GM18519 (cell line): ENCODE measurements at regions not wholly inside any gene's neighbourhood (a gene's known extent, or its start where the extent isn't known, plus 50 kb on each side); places are given as distances from the start of the nearest gene placed in this dataset.
"Not testable (repeated sequence)": the region's sequence is repeated elsewhere in the genome, so short reads cannot be mapped to it uniquely, and the experiment has no call there.

Experiments
- ATAC-seq: cut with Tn5 transposase; IDR thresholded peaks from one replicate; pipeline ENCODE4 v1.9.1; 2021; ENCODE audit warnings: mild to moderate bottlenecking, moderate library complexity; ENCODE audit not compliant: unreplicated experiment, low FRiP score

- no peak for ATAC-seq
Observed at GRCh38 chr12:127107744-127108143, 1159.2 kb upstream of the TMEM132C start.

DNA sequence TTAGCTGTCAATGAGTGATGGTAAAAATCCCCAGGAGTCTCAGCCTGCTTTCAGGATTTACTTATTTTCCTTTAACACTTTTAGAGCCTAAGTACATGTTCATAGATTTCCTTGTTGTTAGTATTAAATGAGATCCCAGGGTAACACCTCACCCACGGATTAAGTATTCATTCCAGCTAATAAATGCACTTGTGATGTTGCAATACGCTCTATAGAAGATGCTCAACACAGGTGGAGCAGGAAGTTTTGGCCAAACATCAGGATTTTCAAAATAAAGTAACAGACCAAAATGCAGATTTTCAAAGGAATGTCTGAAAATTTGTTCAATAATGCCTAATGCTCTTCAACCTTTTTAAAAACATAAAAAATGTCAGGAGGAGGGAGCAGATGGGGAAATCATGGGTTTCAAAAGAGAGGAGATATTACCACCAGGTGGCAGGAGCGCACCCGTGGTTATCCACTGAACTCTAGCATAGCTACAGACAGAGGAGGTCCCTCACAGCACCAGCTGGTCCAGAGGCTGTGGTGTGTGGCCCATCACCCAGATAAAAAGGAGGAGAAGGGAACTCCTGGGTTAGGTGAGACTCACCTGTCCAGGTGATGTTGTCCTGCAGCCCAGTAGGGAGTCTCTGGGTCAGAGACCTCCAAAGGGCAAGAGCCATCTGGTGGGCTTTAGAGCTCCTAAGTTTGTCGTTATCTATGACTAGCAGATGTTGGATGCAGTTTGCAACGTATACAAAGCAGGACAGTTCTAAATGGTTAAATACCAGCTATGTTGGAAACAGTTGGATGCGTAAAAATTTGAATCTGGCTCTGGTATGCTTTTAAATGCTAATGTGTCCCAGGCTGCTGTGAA, 1158.4 kb upstream of the TMEM132C start:
- ATAC-seq: peak; percentile 89

GRCh38 chr12:127113945-127114344, 1153.0 kb upstream of the TMEM132C start:
- ATAC-seq: no peak

GRCh38 chr12:127115468-127116035, 1151.4 kb upstream of the TMEM132C start:
- ATAC-seq: no peak

DNA sequence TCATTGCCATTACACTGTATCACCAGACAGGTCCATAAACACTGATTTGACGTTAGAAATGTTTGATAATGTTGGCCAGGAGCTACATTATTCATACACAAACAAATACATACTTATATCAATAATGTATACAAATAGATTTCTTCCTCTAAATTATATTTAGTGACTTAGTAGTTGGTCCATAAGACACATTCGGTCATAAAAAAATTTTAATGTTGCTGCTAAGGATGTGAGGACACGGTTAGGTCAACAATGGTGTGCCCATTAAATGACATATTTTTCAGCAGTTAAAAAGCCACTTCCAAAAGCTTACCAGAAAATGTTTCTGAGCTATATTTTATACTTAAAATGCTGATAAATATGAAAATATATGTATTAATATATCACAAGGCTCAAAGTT, 1148.7 kb upstream of the TMEM132C start:
- ATAC-seq: no peak

DNA sequence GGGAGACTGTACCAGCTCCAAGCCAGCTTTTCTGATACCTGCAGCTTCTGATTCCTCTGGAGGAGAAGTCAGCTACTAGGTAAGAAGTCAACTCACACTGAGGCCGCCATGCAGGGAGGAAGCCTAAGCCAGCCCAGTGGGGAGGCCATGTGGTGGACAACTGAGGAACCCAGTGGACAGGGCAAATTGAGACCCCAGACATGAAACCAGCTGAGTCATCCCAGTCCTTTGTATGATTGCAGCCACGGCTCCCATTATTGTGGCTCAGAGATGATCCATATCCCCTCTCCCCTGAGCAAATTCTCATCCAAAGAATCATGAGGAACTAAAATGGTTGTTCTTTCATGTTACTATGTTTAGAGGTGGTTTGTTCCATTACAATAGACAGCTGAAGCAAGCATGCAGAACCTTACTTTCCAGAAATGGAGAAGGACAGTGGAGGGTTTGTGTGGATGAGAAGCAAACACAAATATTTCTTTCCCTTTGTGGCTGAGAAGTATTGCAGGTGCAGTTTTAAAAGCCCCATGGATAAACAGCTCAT, 1147.3 kb upstream of the TMEM132C start:
- ATAC-seq: no peak

DNA sequence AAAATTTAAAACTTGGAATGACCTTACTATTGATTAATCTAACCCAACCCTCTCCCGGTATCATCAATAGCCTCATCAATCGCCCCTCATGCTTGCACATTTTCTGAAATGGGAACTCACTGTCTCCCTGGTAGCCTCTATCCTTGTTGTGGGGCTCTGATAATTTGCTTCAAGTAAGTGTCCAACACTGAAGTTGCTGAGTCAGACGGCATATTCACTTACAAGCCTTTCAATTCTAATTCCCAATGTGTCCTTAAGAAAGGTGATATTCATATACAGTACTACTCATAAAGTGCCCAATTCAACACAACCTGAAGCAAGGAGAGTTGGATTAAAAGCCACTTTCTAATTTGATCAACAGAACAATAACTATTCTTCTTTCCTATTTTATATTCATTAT, 1146.1 kb upstream of the TMEM132C start:
- ATAC-seq: no peak

DNA sequence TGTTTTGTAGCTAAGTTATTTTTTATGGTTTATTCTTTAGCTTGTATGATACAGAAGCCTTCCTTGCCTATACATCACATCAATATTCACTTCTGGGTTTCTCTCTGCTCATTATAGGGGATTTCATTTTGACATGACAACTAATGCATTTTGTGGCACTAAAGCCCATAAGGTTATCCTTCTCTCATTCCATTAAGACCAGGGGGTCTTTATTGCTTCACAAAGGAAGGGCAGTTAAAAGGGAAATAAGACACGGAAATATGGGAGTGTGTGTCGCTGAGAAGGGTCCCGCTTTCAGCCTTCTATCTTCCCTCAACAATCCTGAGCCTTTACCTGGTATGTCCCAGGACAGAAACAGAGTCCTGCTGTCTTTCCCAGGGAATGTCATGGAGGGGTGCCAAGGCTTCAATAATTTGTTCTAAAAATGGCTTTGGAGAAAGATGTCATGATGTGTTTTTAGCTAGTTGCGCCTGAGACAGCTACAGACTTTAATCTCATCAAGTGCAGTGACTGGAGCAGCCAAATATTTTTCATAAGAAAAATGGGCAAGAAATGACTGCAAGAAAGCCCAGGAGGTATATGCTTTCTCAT, 1145.4 kb upstream of the TMEM132C start:
- ATAC-seq: no peak

GRCh38 chr12:127125607-127126259, 1141.2 kb upstream of the TMEM132C start:
- ATAC-seq: peak; percentile 87

- ATAC-seq: peak; percentile 3
Observed at GRCh38 chr12:127126260-127126628, 1140.7 kb upstream of the TMEM132C start.

DNA sequence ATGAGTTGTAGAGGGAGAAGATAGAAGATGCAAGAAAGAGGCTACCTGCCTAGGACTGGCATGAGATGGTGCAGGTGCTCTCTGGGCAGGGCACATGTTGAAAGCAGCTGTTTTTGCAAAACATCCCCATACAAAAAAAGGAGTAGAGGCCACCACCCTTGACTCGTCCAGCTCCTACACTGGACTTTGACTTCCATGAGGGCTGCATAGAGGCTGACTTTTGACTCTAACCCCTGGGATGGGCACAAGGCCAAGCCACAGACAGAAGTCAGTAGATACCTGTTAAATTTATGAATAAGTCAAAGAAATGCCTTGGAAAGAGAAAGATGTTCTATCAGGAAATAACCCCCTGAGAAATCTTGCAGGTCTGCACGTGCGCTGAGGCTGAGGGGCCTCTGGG, 1139.1 kb upstream of the TMEM132C start:
- ATAC-seq: no peak

DNA sequence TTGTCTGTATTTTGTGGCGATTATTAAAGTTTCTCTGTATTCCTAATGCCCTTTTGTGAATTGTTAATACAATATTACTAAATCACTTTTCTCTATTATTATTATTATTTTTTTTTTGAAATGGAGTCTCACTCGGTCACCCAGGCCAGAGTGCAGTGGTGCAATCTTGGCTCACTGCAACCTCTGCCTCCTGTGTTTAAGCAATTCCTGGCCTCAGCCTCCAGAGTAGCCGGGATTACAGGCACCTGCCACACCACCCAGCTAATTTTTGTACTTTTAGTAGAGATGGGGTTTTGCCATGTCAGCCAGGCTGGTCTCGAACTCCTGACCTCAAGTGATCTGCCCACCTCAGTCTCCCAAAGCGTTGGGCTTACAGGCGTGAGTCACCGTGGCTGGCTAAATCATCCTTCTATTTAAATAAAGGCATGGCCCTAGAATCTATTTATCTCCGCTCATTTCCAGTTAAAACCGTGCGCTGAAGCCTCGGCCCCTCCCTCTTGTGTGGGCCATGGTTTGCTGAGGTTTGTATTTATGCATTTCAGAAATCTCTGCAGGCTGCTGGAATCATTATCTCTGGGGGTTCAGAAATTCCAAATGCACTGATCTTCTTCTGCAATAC, 1136.4 kb upstream of the TMEM132C start:
- no peak for ATAC-seq

GRCh38 chr12:127133675-127134335, 1133.2 kb upstream of the TMEM132C start:
- no peak for ATAC-seq

DNA sequence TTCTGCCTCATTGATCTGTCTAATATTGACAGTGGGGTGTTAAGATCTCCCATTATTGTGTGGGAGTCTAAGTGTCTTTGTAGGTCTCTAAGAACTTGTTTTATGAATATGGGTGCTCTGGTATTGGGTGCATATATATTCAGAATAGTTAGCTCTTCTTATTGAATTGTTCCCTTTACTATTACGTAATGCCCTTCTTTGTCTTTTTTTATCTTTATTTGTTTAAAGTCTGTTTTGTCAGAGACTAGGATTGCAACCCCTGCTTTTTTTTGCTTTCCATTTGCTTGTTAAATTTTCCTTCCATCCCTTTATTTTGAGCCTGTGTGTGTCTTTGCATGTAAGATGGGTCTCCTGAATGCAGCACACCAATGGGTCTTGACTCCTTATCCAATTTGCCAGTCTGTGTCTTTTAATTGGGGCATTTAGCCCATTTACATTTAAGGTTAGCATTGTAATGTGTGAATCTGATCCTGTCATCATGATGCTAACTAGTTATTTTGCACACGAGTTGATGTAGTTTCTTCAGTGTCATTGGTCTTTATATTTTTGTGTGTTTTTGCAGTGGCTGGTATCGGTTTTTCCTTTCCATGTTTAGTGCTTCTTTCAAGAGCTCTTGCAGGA, 1126.0 kb upstream of the TMEM132C start:
- ATAC-seq: not testable (repeated sequence)

DNA sequence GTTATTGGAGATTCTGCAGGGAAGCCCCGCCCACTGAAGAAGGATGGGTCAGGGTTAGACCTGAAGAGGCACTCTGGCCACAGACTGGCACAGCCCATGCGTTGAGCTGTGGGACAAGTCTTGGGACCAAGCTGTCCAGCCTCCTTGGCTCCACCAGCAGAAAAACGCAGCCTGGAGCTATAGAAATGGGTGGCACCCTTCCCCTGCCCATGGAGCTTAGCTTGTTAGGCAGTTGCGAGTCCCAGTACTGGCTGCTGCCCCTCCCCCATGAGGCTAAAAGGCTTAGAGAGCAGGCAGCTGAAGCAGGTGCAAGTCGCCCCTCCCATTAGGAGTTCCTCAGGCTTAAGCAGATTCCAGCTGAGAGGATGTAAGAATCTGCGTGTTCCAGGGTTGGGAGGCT, 1124.0 kb upstream of the TMEM132C start:
- no peak for ATAC-seq

GRCh38 chr12:127144770-127145169, 1122.2 kb upstream of the TMEM132C start:
- no peak for ATAC-seq

DNA sequence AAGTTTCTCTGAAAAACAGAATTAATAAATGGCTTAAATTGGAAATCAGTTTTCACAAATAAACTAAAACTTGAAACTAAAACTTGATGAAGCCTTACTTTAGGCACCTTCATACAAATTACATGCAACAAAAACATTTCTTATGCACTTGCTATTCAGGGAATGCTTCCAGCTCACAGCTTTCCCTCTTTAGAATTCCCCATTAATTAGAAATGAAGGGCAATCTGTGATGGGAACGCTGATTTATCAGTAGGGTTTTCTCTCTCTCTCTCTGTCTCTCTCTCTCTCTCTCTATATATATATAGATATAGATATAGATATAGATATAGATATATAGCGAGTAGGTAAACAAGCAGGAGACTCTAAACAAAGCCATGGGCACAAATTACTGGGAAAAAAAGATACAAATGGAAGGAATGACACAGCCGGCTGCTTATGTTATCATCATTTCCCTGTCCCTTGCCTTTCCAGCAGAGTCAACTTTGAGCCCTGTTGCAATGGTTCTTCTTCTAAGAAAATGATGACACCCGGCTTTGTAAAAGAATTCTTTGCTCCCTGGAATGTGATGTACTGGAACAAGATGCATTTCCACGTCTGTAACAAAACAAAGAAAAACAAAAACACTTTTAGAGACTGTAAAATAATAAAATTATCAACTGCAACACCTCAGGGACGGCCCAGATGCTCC, 1121.6 kb upstream of the TMEM132C start:
- no peak for ATAC-seq

DNA sequence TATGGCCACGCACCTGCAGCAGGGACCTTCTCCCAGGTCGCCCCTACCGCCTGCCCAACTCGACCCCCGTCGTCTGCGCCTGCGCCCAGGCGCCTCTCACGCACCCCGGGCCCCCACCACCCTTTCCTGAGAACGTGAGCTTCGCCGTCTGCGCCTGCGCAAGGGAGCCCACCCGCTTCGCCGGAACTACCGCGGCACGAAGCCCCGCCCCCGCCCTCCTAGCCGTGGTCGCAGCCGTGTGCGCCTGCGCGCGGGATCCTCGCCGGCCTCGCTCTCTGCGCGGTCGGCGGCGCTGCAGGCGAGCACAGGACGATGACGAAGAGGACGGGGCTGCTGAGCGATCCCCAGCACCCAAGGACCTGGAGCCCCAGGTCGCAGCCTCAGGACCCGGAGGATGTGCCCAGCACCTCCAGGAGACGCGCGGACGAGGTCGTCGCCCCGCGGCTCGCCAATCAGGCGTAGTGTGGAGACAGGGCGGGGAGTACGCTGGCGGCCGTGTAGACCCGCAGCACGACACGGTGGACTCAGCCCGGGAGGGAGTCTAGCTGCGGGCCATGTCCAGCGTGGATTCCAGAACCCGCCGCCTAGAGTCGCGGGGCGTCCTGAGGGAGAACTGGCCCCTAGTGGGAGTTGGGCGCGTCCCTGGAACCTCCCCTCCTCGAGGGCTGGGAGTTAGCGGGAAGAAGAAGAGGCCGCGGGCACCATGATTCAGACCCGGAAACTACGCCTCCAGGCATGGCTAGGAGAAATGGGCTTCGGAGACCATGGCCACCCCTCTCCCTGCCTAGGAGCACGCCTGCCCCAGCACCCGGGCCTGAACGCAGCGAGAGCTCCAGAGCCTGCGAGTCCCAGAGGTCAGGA, 1120.8 kb upstream of the TMEM132C start:
- no peak for ATAC-seq
